EH (cell line): ENCODE measurements at regions not wholly inside any gene's neighbourhood (a gene's known extent, or its start where the extent isn't known, plus 50 kb on each side); places are given as distances from the start of the nearest gene placed in this dataset.
A peak's percentile ranks its signal among the peaks of the same experiment; 100 is the strongest.

Source experiments
- DNase-seq: peaks from one replicate; pipeline ENCODE4 v3.0.0-alpha.2; 2015; ENCODE audit warnings: low read depth

DNA sequence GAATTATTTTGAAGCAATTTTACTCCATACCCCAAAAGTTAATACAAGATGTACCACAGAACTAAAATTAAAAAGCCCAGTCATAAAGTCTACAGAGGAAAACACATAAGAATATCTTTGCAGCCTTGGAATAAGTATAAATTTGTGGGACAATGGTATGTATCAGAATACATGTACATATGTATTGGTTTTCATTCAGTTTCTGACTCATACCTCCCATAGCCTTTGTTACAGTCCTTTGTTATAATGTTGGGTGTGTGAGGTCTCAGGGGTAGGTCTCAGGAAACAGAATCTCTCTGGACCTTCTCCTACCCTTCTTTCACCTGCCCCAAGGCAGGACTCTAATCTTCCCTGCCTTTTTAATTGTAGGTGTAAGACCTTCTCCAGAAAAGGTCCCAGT is 1370.7 kb upstream of the CDH2 start:
- no peak for DNase-seq

DNA sequence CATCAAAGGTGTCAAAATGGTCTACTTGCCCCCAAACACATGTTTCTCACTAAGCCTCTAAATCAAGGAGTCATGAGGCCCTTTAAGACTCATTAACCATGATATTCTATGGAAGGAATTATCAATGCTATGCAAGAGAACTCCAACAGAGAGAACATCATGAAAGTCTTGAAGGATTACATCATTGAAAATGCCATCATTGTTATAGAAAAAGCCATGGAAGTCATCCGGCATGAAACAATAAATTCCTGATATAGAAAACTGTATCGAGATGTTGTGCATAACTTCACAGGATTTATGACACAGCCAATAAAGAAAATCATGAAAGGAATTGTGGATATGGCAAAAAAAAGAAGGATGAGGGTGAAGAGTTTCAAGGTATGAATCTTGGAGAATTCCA is 1363.6 kb upstream of the CDH2 start:
- DNase-seq: no peak

DNA sequence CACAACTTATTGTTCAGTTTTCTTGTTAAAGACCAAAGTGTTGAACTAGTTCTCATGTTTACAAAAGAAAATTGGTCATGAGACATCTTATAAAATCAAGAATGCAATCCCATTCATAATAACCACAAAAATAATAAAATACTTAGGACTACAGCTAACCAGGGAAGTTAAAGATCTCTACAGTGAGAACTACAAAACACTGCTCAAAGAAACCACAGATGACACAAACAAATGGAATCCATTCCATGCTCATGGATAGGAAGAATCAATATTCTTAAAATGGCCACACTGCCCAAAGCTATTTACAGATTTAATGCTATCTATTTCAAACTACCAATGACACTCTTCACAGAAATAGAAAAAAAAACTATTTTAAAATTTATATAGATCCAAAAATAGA is 1354.8 kb upstream of the CDH2 start:
- DNase-seq: peak; percentile 50

DNA sequence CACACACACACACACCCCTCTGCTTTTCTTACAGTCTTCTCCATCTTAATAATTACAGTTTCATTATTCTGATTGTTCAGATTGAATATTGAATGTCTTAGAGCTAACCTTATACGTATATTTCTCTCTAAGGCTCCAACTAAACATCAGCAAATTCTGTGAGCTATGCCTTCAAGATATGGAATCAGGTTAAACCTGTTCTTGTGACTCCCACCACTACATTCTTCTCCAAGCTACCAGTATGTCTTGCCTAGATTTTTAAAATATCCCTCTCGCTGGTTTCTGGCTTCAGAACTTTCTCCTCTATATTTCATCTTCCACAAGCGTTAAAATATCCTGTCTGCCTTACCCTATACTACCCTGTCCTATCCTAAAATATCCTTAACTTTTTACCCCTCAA is 1346.4 kb upstream of the CDH2 start:
- no peak for DNase-seq

DNA sequence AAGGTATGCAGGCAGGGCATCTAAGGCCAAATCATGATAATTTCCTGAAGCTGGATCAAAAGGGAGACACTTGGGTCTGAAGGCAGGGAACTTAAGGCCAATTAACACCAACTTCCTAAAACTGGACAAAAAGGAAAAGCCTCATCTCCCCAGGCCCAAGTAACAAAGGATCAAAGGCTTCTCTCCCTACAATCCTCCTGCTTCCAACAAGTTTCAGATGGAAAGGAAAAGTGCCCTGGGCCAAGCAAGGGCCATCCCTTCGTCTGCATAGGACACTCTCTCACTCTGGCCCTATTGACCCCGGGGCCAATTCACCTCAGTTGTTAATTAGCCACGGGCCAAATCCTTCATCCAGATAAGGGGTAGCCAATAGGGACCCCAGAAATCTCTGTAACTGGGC is 1335.8 kb upstream of the CDH2 start:
- no peak for DNase-seq

DNA sequence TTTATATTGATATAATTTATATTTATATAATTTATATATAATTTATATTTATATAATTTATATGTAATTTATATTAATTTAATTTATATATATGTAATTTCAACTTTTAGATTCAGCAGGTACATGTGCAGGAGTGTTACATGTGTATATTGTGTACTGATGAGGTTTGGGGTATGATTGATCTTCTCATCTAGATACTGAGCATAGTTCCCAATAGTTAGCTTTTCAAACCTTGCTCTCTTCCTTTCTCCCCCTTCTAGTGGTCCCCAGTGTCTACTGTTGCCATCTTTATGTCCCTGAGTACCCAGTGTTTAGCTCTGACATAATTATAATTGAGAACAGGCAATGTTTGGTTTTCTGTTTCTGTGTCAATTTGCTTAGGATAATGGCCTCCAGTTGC is 1335.3 kb upstream of the CDH2 start:
- DNase-seq: no peak

DNA sequence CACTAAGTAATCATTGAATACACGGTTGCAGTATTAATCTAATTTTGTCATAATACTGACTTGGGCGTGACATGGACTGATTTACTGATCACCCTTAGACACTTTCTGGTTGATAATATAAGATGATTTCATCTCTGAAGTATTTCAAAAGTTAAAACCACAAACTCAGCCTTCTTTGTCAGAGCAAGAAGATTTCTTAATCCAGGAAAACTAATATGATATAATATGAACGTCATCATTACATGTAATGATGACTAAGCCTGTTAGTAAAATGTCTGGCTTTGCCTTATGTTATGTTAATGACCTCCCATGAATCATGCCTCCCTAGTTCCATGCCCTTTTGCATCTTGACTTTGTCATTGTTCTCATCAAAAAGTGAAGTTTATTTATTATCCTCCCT is 1325.0 kb upstream of the CDH2 start:
- DNase-seq: peak; percentile 62

DNA sequence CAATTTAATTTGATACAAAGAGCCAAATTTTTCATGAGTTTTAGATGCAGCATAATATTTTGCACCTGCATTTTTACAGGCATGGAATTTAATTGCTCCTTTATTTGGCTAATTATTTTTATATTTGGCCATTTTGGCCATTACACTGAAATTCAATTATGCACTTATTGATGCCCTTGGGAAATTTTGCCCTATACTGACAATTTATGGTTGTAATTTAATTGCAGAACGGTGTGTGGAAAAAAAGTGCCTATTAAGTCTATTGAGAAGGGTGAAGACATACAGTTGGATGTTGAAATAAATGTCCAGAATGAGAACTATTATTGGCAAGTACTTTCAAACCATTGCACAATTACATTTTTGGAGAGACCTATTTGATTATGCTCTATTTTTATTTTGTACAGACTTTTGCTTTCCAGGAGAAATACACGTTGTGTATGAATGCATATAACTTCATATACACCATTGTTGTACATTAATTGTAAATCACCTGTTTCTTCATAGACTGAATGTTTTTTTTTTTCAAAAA is 1319.3 kb upstream of the CDH2 start:
- DNase-seq: no peak

DNA sequence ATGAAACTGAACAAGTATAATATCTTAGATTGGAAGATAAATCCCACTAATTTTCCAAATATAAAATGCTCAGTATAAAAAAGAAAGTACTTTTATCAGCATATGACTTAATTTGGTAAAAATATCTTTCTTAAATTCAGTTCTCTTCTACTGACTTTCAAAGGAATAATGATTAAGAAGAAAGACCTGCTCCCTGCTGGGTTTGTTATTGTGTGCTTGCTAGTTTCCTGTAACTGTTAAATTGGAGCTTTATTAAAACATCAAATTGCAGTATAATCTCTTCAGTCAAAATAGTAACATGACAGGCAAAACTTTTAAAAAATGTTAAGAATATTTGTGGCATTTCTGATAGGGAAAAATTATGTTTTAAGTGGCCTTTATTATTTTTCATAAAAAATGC is 1317.4 kb upstream of the CDH2 start:
- peak; percentile 13 for DNase-seq

DNA sequence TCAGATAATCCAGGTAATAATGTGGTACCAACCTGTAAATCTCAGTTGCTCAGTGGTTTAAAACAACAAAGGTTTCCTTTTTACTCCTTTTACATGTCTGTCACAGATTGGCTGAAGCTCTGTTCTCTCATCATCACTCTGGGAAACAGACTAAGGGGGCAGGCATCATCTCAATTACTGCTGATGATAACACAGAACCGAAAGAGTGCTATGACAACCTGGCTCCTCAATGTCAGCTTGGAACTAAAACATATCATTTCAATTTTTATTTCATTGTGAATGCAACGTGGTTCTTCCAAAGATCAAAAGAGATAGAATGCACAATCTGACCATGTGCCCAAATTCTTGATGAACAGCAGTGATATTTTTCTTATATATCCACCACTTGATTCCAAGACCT is 1315.0 kb upstream of the CDH2 start:
- no peak for DNase-seq

DNA sequence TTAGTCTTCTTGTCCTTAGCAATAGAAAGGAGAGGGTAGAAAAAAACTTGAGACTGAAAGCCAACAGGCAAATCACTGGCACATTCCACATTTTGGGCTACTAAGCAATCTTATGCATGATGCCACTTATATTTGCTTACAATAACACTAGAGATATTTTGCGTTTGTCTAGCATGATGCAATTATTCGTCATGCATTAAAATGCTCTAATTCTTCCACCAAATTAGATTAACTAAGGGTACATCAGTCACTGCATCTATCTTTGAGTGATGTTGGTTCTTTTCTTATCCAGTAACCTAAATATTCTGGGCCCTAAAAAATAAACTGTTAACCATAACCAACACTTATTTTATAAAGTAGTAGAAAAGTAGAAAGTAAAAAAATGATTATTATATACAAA is 1311.7 kb upstream of the CDH2 start:
- DNase-seq: peak; percentile 24

DNA sequence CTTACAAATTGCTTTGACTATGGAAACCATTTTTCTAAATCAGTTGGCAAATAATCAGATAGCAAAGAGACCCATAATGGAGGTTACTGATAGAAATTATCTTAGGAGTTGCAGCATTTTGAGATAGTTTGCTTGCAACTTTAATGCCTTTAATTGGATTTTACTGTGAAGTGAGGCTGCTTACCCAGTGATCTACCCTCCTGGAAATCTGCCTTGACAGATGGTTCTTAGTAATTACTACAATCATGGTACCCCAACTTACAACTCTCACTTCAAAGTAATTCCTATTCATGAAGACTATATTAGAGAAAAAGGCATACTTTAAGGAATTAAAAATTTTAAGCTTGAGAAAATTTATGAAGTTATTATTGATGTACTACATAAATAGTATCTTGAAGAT is 1288.6 kb upstream of the CDH2 start:
- no peak for DNase-seq

DNA sequence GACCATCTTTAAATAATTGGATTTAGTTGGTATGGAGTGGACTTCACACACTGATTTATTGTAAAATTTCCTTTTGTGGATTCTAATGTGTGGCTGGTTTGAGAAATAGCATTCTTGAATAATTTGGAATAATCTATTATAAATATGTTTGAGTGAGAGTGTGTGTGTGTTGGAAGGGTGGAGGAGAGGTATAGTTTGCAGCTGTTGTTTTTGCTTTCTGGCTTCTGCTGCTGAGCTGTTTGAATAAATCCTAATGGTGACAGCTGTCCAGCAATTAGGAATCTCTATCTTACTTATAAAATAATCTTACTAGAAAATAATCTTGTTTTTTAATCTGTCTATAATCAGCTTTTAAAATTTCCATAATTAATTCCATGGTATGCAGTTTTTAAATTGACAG is 1283.0 kb upstream of the CDH2 start:
- DNase-seq: no peak

DNA sequence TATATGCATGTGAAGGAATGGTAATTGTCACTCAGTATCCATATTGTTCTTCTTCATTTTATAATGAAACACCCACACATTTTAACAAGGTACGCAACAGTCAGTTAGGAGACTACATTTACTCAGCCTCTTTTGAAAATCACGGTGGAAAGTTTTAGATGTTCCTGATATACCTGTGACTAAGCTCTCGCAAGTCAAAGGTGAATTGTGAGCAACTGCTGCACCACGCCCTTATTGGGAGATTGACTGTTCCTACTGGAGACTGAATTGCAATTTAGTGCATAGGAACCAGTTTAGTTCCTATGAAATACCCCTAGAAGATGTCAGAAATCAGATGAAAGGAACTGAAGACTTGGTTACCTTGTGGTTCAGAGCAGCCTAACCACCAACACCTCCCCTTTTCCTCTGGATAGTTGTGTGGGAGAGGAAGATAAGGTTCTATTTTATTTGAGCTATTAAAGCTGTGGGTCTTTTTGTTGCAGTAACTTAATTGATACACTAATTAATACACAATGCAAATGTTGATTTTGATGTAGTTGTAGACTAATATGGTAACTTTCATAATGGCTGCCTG is 1280.5 kb upstream of the CDH2 start:
- DNase-seq: no peak

DNA sequence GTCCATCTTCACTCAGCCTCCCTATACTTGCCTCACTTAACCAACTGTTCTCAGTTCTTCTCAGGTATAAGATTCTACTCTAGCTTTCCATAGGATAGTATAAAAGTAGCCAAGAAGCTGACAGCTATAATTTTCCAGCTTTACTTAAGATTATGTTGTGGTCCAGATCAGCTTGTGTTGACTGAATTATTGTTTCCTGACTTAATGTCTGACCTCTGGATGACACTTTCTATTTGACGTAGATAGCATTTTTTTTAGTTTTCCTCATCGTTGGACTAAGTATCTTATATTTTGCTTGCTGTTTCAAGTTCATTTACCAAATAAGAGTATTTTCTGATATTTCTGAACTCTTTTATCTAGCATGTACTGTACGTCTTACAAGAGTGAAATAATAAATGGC is 1272.5 kb upstream of the CDH2 start:
- no peak for DNase-seq

DNA sequence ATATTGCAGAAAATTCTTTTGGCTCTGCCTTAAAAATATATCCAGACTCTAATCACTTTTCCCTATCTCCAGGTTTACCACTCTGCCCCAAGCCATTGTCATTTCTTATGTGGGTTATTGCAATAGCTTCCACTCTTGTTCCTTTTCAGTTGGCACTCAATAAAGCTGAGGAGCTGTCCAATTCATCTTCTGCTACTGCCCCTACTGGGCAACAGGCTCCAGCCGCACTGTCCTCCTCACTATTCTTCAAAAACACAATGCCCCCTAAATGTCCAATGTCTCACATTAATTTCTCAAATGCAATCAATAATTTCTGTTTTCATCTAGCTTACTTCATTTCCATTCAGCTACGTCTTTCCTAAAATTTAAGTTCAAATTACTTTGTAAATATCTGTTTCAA is 1262.5 kb upstream of the CDH2 start:
- peak; percentile 1 for DNase-seq

DNA sequence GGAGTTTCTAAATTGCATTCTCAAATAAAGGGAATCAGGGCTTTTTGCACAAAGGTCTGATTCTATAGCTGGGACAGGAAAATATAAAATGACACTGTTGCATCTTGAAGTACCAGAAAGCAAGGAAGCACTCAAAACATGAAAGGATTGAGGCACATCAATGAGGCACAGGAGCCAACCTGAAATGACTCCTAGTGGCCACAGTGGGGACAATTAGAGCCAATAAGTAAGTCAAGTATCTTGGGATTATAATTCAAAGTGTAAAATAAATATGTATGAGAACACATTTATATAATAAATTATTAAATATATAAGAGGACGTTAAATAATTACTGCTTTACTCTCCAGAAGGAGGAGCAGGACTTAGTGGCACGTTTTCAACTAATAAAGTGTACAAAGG is 1259.5 kb upstream of the CDH2 start:
- DNase-seq: no peak

DNA sequence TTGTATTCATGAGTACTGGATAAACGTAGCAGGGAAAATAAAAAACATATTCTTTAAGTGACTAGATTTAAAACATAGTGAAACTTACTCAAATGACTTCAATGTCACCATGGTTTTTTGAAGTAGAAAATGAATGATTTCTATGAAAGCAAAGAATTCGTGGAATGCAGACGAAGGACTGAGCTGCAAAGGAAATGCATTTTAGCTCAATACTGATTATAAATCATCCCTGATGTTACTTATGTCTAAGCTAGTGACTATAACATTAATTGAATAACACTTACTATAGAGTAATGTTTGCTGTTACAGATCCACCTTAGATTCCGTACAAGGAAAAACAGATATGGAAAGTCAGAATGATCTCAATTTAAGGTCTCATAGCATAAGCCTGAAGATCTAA is 1257.7 kb upstream of the CDH2 start:
- DNase-seq: peak; percentile 3

DNA sequence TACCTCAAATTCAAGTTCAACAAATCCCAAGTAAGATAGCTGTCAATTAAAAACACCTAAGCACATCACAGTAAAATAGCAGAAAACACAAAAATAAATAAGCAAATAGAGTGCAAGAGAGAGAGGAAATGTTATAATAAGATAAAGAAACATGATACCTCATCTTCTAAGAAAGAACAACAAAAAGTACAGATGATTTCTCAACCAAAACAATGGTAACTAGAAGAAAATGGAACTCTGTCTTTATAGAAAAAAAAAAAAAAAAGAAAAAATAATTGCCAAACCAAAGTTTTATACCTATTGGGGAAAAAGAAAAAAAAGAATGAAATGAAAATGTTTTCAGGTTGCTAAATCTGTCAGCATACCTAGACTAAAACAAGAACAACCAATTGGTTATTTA is 1253.5 kb upstream of the CDH2 start:
- DNase-seq: no peak

DNA sequence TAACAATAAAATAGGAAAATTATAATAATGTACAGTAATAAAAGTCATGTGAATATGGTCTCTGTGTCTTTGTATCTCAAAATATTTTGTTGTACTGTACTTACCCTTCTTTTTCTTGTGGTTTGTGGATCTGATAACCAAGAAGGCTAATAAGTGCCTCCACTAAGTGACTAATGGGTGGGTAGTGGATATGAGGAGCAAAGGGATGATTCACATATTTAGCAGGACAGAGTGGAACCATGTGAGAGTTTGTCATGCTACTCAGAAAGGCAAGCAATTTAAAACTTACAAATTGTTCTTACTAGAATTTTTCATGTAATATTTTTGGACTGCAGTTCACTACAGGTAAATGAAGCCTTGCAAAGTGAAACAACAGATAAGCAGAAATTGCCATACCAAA is 1241.2 kb upstream of the CDH2 start:
- peak; percentile 72 for DNase-seq

DNA sequence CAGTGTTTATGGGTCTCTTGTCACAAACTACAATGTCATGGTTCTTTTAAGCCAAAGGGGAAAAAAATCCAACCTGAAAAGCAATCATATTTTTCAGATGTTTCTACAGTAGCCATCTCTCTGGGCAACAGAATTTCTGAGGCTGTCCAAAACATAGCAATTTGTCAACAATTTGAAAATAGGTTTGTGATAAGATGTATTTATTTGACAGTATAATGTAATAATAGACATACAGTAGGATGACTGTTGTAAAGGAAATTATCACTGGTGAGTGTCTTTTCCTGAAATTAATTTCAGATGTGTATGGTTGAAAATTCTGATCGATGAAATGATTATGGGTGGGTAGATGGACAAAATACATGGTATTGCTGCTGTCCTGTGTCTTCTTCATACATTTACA is 1230.1 kb upstream of the CDH2 start:
- no peak for DNase-seq

DNA sequence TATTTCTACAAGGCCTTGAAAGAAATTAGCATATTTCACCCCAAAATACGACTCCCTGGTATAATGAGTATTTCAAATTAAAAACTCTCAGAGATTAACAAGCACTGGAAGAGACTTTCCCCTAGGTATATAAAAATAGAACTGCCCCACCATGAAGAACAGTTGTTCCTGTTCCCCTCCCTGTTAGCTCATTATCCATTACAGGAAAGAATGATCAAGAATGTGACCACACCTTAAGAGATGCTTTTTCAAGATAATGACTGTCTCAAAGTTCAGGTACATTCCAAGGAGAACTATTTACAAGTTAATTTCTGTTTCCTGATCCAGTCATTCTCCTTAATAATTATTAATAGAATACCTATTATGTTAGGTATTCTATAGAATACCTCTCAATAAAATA is 1220.6 kb upstream of the CDH2 start:
- no peak for DNase-seq

DNA sequence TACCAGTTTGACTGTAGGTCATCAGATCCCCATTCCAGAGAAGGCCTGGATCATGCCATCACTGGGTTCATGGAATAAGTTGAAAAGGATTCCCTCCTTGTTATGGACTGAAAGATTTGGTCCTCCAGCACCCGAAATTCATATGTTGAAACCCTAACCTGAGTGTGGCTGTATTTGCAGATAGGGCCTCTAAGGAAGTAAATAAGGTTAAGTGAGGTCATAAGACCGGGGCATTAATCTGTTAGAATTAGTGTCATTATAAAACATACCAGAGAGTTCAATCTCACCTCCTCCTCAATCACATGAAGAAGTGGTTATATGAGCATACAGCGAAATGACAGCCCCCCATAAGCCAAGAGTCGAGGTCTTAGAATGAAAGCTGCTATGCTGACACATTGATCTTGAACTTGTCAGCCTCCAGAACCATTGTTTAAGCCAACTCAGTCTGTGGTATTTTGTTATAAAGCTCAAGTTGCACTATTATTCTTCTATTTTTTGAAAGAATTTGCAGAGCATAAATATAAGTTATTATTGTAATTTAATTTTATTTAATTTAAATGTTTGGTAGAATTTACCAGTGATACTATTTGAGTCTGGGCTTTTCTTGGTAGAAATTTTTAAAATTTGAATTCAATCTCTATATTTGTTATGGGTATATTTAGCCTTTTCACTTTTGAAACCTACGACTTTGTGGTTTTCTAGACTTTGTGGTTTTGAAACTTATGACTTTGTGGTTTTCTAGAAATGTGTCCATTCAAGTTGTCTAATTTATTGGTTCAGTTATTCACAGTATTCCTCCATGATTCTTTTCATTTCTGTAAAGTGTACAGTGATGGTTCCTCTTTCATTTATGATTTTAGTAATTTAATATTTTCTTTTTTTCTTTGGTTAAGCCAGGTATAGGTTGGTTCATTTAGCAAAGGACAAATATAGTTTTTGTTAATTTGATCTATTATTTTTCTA is 1206.7 kb upstream of the CDH2 start:
- peak; percentile 24 for DNase-seq
